ENCODE measurements at regions not wholly inside any gene's neighbourhood (a gene's known extent, or its start where the extent isn't known, plus 50 kb on each side); places are given as distances from the start of the nearest gene placed in this dataset.

DNA sequence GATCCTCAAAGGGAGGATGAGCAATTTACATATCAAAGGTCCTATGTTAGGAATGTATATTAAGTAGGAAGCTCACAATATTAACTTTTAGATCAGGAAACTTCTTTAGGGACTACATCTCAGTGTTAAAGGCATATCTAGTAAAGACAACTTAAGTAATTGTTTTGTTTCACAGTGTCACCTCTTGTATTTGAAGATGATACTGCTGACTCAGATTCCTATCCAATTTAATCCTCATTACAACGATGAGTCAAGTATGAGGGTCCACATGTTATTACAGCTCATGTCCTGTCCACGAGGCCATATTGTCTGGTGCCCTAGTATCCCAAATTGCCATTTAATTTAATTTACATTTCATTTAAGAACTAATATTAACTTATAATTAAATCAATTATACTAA lies 523.9 kb downstream of the CCDC85A start:
- DNase-seq (ENCODE audit: low read depth): no peak

DNA sequence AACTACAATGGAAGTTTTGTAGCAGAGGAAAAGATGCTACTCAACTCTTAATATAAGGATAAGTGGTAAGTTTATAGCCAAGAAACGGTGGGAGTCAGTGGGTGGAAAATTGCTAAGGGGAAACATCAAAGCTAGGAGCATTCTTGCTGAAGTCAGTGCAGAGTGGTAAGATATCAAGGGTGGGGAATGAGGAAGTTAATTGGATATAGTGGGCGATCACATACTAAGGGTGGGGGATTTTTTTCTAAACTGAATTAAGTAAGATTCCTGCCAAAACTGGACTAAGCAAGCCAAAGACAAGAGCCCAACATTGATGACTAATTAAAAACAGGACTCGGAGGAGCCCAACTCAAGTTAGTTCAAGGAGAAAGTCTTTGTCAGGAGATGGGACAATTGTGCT lies 525.4 kb downstream of the CCDC85A start:
- DNase-seq (ENCODE audit: low read depth): no peak

DNA sequence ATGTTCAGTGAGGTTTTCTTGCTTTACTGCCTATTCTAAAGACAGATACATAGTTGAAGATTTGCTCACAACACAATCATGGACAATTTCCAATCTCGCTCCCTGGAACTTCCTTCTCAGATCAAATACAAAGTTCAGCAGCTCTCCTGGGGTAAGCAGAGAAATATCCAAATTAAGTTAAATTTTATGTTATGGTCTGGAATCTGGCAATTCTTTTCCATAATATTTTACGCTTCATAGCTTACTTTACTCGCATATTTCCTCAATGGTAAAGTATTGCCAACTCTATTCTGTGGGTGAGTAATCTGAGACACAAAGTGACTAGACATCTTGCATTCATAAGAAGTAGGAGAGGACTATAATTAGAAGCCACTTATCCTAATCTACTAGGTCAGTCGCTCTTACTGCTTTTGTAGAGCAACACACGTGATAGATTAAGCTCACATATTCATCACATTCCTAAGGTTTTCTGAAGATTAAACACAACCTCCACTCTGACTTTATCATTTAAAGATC lies 529.4 kb downstream of the CCDC85A start:
- DNase-seq (ENCODE audit: low read depth): no peak

DNA sequence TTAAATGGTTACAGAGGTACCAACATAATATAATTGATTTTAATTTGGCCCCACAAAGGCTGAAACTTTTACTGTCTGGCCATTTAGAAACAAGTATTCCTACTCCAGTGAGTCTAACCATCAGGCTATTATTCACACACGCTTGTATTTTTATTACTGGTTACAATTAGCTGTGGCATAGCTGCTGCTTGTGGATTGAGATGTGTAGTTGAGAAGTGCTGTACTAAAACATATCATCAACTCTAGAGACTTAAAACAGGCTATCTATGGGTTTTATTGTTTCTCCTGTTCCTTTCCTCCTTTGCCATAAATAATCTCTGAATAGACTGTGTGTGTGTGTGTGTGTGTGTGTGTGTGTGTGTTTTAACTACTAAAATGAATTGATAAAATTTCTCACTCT lies 530.2 kb downstream of the CCDC85A start:
- no peak for DNase-seq (ENCODE audit: low read depth)

DNA sequence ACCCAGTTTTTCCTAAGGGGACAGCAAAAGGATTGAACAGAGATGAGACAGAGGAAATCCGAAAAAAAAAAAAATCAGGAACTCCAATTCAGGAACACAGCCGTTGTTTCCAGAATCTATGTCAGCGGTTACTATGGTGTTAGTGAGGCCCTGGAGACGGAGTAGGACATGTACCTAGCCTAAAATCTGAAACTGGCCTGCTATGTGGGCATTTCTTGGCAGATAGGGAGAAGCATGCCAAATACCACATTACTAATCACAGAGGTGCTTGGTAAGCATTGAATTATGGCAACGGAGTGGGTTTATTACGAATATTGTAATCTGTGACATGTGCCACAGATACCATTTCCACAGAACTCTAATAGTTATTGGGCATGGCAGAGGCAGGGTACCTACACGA lies 530.6 kb downstream of the CCDC85A start:
- DNase-seq (ENCODE audit: low read depth): no peak

DNA sequence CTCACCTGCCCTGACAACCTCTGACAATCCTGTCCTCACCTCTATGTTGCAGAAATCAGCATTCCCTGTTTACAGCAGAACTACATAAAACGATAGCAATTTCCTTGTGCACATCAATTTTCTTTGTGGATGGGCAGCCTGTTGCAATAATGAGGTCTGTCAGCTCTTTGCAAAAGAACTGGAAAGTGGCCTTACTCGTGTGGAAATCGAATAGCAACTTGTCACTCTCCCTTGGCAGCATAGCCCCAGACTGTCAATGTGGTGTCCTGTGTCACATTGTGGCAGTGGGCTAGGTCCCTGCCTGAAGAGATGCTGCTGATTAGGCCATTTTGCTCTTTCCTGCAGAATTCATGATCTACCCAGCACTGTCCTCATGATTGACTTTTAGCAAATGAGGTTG lies 531.9 kb downstream of the CCDC85A start:
- DNase-seq (ENCODE audit: low read depth): no peak

DNA sequence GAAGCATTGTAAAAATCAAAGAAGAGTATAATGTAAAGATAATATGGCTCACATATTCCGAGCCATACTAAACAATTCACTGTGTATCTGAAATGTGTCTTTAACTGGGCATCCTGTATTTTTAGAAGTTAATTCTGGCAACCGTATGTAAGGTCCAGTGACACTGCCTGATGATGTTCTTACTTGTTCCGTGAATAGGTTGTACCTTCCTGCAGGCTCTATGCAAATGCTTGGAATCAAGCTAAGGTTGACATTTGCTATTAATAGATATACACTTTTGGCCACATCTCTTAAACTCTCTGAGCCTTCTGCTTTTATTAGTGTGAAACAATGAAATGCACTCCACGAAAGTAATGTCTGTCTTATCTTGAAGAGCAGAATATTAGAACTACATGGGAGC lies 534.6 kb downstream of the CCDC85A start:
- DNase-seq (ENCODE audit: low read depth): no peak

DNA sequence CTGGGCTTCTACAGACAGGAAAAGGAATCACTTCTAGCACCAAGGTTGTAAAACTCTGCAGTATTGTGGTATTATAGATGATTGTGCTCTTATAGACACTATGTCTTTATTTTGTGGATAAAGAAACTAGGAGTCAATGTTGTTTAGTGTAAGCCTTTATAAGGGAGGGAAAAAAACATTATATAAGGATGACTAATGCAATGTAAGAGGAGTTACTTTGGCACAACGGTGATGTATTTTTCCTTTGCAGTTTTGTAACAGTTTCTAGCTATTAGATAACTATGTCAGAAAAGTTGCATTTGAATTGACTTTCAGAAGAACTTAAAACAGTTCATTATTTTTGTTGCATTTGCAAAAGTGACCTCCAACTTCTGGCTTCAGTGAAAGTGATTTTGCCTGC lies 545.4 kb downstream of the CCDC85A start:
- no peak for DNase-seq (ENCODE audit: low read depth)

DNA sequence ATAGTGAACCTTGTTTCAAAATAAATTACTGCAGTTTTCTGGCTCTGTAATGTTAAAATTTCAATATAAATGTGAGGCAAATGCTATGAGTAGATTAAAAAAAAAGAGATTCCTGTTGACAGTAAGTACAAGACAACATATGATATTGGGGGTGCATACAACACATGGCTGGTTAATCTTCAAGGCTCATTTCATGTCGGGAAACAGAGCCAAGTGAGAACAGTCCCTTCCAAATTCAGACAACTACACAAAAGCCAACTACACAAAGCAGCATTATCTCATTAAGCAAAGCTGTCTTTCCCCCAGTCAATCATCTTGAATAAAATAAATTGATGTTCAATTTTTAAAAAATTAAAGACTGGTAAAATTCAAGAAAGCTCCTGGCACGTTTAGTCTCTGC lies 549.2 kb downstream of the CCDC85A start:
- DNase-seq (ENCODE audit: low read depth): no peak

DNA sequence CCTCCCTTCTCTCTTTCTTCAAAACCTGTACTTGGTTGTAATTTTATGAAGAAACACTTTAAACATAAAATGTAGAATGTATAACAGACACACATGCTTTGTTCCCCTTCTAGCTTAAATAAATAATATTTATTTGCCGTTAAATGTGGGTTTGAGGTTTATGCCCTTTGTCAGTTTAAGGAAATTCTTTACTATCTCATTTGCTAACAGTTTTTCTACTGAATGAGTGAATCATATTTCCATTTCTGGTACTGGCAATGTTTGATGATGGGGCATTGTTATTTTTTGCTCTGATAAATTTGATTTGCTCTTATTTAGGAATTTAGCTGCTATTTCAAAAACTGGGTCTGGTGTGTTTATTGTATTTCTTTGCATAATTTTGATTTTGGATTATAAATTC lies 555.6 kb downstream of the CCDC85A start:
- no peak for DNase-seq (ENCODE audit: low read depth)

DNA sequence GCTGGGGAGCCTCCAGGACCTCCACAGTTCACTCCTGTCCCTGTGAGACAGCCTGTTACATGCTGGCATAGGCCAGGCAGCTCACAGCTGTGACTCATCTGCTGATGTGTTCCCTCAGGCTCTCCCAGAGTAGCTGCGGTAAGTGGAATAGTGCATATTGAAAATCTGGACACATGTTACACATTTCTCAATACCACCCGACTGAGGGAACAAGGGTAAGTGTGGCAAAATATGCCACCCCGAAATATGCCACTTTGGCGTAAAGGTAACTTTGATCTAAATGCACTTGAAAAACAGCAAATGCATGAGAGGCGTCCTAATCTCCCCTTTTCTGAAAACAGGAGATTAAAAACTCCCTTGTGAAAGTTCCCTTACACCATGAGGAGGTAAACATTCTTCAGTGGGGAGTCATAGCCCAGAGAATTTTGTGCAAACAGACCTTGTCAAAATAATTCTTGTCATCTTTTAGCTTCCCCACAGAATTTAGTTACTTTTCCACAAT lies 557.9 kb downstream of the CCDC85A start:
- no peak for DNase-seq (ENCODE audit: low read depth)

DNA sequence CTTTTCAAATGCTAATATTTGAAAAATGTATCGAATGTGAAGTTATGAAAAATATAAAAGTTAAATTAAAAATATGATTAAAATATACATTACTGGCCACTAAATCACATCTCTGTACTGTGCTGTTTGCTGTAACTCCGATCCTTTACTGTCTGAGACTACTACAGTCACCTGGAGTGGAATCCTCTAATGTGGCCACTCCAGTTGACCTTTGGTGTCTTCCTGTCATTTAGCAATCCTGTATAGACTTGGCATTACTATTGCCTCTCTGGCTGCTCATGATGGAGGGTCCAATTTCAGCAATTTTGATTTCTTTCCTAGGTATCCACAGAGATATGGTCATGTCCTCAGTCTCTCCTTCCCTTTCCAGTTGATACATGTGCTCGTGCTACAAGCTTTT lies 560.0 kb downstream of the CCDC85A start:
- no peak for DNase-seq (ENCODE audit: low read depth)

DNA sequence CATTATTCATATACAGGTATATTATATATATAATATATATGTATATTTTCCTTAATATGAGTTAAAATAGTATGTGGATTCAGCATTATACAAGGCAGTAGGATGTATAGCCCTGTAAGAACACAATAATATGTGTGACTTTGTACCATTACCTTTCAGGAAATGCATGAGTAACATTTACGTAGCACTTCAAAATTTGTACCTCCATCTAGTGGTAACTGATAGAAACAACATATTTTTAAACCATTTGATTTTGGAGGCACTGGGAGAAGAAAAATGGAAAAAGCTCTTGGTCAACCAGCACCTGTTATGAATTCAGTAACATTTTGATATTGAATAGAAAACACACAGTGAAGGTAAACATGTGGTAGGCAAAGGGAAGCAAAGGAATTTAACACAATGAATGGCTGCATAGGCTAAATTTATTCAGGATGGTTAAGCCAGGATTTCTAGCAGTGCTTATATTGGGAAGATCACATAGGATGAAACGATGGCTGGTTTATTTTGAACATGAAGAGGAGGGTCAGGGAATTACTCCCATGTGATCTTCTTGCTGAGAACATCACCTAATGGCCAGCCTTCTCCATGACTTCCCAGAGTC lies 565.5 kb downstream of the CCDC85A start:
- no peak for DNase-seq (ENCODE audit: low read depth)

DNA sequence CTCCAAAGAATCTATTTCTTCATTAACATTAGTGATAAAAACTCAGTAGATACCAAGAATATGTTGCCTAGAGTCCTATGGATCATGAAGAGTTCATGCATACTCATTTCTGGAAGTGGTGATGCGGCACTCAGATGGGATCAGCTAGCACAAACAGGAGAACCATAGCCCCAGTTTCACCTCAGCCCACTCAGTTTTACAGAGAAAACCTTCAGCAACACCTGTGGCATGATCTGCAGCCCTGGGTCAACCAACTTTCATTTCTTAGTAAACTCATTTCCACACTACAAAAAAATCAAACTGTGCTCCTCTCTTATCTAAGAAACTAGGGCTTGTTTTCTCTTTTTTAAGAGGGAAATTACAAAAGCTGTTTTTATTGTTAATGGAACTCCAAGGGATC lies 569.4 kb downstream of the CCDC85A start:
- DNase-seq (ENCODE audit: low read depth): no peak

DNA sequence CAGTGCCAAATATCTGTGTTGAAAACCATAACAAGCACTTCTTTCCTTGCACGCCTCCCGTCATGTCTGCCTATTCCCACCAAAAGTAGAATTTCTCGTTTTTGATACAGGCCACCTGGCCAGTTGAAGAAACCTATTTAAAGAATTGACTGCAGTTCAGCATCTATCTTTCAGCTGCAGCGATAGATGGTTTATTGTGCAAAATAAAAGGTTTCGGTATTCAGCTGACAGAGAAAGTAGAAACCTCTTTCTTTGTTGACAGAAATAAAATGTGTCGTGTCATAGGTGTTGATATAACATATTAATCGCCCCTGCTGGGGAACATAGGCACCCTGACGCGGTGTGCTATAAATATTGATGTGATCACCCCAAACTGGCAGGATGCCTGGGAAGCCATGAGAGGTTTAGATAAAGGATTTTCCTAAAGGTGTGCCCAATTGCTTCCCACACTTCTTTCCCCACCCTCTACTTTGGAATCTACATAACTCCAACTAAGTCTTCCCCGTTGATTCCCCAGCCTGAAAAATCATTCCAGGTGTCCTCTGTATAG lies 570.4 kb downstream of the CCDC85A start:
- DNase-seq (ENCODE audit: low read depth): no peak

DNA sequence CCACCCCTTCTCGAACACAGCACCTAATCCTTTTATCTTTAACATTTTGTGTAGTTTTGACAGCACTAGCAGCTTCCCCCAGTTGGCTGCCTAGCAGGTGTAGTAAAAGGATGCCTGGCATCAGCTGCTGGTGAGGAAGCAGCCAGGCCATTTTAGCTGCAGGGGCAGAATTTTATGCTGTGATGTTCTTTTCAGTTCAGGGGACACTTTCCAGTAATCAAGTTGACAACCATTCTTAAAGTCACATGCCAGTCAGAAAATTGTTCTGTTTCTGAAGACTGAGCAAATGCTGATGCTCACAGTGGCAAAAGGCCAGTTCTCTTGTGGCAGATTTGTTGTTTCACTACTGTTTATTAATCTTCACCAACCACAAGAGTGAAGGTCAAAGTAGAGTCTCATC lies 570.8 kb downstream of the CCDC85A start:
- DNase-seq (ENCODE audit: low read depth): no peak

DNA sequence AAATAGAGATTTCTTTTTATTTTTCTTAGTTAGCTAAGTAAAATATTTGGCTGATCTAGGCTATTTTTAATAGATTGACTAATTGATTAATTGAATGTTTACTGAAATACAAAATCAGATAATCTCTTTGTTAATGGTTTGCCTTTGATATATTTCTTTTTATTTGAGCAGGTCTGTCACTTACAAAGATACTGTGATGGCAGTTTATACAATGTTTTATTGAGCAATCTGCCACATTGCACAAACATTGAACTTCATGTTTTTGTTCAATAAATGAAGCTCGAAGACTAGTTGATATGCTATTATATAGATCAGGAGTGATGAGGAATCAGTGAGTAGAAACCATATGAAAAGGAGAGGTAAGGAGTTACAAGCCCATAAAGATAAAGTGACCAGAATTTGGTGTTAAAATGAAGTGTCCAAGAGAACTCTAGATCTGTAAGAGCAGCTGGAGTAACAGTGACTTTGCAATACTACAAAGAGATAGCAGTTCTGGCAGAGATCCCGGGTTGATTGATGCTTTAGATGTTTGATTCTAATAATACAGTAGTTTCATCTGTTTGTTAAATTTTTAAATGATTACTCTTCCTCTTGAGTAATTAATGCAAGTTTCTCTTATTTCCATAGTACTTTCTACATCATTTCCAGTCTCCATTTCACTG lies 574.2 kb downstream of the CCDC85A start:
- no peak for DNase-seq (ENCODE audit: low read depth)

DNA sequence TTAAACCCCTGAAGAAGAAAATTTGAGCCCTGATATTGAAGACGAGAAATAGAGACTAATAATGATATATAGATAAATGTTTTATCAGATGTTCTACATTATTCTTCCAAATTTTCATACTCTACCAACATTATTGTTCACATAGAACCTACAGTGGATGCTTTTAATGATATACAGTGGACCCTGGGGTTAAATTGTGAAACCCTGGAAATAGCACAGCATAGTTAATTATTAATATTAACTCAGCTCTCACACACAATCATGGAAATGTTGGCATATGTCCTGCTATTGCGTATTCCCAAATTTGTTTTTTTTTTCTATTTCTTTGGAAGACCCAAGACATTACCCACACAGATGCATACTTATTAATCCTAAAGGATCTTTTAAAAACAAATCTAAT lies 579.9 kb downstream of the CCDC85A start:
- DNase-seq (ENCODE audit: low read depth): no peak

DNA sequence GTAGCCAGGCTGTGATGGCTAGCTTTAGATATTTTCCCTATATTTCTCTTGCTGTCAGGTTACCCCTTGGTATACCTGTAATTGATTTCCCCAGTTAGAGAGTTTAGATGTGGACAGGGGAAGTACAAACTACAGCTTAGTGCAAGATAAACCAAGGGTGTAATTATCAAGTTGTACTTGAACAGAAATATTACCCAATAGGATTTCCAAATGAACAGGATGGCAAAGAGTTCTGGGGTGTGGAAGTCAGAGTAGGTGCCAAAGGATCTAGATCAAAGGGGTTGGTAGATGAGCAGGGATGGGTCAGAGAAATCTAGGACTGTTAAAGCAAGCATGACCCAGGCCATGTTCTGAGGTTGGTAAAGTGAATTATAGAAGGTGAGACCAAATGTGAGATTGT lies 585.2 kb downstream of the CCDC85A start:
- no peak for DNase-seq (ENCODE audit: low read depth)

DNA sequence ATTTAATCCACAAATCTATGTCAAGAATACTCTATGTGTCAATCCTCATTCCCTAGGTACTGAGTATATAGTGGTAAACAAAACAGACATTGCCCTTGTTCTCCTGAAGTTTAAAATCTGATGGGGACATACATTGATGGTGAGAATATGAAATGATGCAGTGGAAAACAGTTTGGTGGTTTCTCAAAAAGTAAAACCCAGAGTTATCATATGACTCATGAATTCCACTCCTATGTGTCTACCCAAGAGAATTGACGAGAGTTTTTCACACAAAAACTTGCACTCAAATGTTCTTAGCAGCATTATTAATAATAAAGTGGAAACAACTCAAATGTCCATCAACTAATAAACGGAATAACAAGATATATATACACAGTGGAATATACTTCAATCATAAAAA lies 586.7 kb downstream of the CCDC85A start:
- no peak for DNase-seq (ENCODE audit: low read depth)

DNA sequence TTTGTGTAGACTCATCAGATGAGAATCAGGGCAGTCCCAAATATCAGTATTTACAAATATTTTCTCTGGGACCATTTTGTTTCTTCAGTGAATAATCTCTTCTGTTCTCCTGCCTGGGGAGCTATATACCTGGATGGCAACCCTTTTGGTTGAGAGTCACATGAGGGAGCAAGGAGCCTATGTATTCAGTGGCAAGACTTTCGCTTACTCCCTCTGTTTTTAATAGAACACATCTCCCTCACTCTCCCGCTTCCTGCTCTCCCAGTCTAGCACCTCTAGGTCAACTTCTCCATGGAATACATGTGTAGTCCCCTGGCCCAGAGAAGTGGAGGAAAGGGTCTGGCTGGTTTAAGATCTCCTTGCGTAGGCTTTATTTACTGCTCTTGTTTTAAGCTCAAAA lies 600.3 kb downstream of the CCDC85A start:
- DNase-seq (ENCODE audit: low read depth): no peak

DNA sequence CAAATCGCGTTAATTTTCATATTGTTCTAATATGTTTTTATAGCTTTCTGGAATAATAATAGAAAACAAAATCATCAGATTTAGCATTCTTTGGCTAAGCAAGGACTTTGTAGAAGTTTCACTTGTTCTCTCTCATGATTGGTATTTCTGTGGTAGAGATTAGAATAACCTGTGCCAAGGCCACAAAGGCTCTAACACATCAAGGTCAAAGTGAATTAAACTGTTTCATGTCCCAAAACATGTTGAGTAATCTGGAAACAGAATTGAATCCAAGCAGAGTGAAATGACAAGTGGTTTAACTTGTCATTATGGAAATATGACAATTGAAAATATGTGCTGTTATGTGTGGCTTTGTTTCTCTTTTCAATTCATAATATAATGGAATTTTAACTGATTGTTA lies 617.4 kb downstream of the CCDC85A start:
- no peak for DNase-seq (ENCODE audit: low read depth)

DNA sequence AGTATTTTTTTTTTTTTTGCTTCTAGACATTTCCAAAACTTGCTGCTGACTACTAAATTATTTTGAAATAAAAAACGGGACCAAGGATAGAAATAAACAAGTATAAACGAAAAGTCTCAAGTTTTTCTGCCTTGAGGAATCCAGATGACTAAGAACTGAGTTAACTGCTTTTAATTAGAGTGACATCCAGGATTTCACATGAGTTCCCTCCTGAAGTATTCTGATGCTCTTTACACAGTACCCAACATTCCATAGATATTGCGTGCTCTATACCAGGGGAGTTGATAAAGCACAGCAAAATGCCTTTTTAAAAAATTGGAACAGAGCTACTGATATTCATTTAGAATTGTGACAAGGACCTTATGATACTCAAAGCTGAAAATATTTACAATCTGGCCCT lies 618.0 kb downstream of the CCDC85A start:
- no peak for DNase-seq (ENCODE audit: low read depth)

DNA sequence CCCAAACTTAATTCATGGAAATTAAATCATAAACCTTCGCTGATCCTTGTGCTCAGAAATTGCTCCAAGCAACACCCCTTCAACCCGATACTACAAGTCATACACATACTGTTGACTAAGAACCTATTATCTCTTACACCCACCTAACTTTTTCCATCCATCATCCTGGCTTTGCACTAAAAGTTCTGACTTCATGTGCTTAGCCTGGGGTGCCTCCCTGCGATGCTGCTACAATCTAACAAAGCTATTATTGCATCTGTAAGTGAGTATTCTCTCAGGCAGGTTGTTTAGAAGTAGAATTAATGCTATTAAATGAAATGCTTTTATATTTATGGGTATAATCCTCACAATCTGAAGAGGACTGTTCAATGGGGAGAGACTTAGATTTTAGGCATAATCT lies 619.8 kb downstream of the CCDC85A start:
- no peak for DNase-seq (ENCODE audit: low read depth)
